CD4-positive, alpha-beta T cell treated with Interleukin-15 for 1 hour (primary cell): ENCODE measurements at regions not wholly inside any gene's neighbourhood (a gene's known extent, or its start where the extent isn't known, plus 50 kb on each side); places are given as distances from the start of the nearest gene placed in this dataset.

Experiments
- DNase-seq: peaks from one replicate; pipeline ENCODE4 v3.0.0-alpha.2; 2020

GRCh38 chr13:58843071-58843470 is 1211.5 kb downstream of the PCDH17 start:
- no peak for DNase-seq

DNA sequence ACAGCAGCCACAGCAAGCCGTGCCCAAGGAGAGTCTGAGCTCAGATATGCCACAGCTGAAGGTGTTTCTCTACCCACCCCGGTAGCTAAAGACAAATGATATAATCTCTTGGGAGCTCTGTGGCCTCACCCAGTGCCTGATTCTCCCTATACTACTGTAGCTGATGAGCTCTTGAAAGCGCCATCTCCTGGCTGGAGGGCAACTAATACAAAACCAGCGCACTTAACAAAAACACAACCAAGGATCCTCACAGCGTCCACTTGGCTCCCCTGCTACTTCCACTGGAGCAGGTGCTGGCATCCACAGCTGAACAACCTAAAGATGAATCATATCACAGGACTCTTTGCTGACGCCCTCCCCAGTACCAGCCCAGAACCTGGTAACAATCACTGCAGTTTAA is 1212.0 kb downstream of the PCDH17 start:
- no peak for DNase-seq

DNA sequence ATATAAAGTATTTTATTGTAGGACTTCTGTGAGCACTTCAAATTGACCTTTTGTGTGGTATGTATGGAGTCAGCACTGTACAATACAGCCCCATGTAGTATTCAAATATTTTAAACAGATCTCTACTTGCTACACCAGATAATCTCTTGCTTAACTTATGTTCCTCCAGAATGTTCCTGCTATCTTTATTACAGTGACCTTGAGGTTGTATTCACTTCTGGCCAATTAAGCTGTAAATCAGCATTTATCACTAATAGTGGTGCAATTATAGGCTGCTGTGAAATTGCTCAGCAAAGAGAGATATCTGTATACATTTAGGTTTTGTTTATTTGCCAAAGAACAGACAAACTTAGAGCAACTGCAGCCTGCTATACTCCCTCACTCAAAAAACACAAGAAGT is 1218.6 kb downstream of the PCDH17 start:
- no peak for DNase-seq

GRCh38 chr13:58852076-58852475 is 1220.5 kb downstream of the PCDH17 start:
- DNase-seq = no peak

- DNase-seq = no peak
Measured at GRCh38 chr13:58855283-58855682, 1223.7 kb downstream of the PCDH17 start.

- no peak for DNase-seq
Measured at GRCh38 chr13:58858870-58859371, 1227.4 kb downstream of the PCDH17 start.

GRCh38 chr13:58865286-58865685 is 1233.7 kb downstream of the PCDH17 start:
- DNase-seq = no peak

- no peak for DNase-seq
Measured at GRCh38 chr13:58869566-58869965, 1238.0 kb downstream of the PCDH17 start.

DNA sequence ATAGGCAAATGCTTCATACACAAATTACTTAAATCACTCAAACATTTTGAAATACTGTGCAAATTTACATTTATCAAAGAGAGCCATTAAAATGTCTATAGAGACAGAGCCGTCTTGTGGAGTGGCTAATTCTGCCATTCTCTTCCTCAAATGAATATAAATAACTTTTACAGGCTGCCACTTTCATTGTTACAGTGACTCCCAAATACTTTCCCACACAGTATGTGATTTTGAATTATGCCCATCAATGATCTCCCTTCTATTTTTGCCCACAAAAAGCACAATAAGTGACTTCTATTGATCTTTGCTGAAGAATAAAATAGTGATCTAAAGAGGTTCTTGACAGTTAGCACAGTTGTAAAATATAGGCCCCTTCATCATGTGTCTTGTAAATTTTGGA is 1244.9 kb downstream of the PCDH17 start:
- DNase-seq = no peak

DNA sequence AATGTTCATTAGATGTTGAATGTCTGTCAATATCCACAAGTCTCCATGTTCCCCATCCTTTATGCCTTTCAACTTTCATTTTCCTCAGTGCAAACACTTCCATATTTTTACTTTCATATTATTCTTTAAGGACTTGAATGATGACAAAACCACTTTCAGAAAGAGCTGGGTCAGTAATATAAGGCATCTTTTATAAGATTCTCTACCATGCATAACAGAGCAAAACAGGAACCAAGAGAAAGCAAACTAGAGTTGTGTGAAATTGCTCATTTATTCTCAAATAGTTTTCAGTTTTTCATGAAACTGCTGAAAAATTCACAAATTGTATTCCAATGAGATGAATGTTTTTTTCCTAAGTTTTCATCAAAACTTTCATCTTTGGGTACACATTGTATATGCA is 1247.6 kb downstream of the PCDH17 start:
- DNase-seq = no peak

DNA sequence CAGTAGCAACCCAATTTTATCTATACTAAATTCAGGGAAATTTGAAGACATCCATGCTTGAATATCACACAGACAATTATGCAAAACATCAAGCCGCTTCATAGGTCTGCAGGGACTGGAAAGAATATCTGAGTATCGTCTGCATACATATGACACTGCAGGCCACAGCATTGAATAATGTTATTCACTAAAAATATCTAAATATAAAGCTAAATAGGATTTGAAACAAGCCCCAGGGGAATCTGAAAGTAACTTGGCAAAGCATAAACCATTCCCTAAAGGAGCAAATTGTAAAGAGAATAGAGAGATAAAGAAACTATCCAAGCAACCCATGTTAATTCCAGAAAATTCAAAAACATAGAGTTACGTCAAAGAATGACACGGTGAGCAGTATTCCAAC is 1251.0 kb downstream of the PCDH17 start:
- DNase-seq = no peak

DNA sequence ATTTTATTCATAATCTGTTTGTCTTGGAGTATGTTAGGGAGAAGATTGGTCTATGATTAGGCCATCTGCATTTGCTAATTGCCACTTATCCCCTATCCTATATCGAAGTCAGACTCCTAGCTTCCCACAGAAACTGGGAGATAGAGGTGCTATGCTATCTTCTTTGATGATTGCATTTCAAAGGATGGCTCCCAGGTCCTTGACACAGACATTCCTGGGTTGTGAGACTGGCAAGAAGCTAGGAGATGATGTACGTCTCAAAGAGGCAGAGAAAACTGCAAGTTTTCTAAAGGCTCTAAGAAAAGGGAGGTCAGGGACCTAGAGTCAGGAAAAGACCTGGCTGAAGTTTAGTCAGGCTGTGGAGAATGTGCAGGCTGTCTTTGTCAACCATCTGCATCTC is 1251.9 kb downstream of the PCDH17 start:
- no peak for DNase-seq

DNA sequence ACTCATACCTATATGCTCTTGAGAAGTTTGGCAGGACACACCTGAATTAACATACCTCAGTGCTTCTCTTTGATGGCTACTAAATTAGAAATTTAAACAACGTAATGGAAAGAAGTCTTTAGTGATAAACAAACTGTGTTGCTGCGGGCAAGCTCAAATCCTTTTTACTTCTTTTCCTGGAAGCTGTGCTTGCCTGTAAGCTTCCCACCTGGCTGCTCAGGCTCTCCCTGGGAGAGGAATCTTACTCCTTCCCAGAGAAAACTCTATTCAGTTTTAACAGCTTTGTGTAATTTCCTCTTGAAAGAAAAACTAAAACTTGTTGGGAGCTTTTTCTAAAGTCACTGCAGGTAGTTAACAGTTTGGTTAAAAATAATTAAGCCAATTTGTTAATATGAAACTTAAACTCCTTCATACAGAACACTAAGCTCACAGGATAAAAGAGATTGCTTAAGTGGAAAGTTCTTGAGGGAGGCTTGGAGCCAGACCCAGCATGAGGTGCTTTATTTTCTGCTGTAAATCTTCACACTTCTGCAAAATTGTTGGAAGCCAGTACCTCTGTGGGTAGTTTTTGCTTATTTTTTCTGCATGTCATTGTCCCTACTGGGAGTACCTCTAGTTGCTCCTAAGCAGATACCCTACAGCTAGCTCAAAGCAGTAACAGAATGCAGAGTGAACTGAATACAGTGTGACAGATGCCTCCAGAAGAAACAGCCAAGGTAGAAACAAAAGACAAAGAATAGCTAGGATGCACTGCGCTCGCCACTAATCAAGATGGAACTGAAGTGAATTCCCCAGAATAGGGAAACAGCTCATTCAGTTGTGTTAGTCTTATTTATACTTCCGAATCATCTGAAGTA is 1253.0 kb downstream of the PCDH17 start:
- DNase-seq = no peak

GRCh38 chr13:58889474-58889873 is 1257.9 kb downstream of the PCDH17 start:
- DNase-seq = no peak

DNA sequence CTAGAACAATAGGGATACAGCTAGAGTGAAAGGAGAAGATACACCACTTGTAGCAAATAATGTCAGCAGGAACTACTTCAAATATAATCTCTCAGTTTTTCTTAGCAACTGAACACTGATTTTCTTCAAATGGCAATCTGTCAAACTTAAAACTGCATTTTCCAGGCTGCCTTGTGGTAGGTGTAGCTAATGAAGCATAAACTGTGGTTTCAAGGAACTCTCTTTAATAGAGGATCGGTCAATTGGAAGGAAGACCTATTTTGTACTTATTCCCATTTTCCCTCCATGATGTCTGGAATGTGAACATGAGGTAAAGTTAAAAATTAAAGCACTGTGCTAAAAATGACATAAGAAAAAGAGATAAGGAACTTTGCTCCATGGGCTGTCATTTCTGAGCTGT is 1261.9 kb downstream of the PCDH17 start:
- DNase-seq = no peak

DNA sequence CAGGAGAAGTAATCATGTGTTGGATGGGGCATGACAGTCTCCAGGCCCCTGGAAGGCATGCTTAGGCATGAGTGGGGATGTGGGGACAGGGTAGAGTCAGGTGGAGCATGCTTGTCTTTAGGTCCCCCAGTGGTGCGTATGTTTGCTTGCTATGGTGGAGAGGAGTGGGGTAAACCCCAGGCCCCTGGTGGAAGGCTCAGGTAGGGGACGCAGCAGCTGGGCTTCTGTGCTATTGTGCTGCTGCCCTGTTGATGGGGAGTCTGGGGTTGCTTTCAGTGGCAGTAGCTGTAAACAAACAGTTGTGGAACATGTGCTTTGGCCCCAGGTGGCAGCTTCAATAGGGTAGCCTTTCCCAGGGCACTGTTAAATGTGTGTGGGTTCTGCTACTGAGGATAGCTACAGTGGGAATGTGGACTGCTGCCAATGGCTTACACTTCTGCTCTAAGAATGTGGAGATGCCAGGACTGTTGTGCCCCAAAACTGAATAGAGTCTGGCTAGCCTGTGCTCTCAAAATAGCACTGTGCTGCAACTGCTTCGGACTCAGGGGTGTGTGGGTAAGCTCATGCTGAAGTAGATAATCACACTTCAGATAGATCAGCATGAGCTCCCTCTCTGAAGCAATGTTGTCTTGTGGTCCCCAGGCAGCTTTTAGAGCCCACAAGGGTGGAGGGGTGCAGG is 1257.3 kb downstream of the DIAPH3 start:
- no peak for DNase-seq

GRCh38 chr13:58907347-58907746 is 1256.4 kb downstream of the DIAPH3 start:
- no peak for DNase-seq

GRCh38 chr13:58908019-58908679 is 1255.6 kb downstream of the DIAPH3 start:
- DNase-seq = no peak

DNA sequence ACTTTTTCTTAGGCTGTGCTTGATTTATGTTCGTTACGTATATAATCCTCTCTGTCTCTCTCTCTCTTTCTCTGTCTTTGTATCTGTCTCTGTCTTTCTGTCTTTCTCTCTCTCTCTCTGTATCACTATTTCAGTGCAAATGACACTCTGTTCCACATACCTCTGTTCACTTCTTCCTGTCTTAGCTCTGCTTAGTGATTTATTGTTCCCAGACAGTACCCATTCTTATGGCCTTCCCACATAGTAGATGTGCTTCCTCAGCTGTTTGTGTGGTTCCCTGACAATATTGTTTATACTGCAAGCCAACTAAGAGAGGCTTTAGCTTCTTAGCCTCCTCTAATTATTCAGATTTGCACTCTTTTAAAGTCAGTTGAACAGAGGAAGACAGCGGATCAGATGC is 1244.2 kb downstream of the DIAPH3 start:
- no peak for DNase-seq

GRCh38 chr13:58921129-58921528 is 1242.6 kb downstream of the DIAPH3 start:
- no peak for DNase-seq

DNA sequence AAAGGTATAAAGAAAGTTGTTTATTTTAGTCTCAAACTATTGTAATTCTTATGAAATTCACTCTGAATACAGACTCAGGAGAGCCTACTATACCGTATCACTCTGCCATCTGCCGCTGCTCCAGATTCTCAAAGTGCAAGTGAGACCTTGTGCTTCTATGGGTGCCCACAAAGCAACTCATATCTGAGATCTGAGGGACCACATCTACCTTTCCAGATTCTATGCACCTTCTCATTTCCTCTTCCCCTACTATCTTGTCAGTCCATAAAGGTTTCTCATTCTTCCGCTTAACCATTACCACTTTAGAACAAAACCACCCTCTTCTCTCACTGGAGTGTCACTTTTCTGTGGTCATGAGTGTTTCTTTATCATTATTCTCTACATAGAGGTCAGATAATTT is 1236.9 kb downstream of the DIAPH3 start:
- DNase-seq = no peak

- no peak for DNase-seq
Measured at GRCh38 chr13:58933475-58933874, 1230.3 kb downstream of the DIAPH3 start.

DNA sequence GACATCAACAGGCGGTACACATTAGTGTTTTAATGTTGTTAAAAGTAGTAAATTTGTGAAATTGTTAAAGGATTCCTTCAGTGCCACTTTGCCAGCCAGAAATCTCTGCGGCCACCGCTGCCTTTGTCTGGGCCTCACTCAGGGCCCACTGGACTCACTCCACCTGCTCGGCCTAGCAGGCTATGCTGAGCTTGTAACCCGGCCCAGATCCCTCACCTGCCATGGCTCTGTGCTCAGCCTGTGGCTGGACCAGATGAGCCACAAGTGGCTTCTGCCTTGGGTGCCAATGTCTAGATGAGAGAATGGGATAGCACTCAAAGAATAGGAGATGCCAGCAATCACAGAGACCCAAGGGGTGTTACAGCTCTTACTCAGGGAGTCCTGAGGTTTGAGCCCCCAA is 1228.0 kb downstream of the DIAPH3 start:
- no peak for DNase-seq

GRCh38 chr13:58946274-58946673 is 1217.5 kb downstream of the DIAPH3 start:
- no peak for DNase-seq
